ENCODE measurements at regions not wholly inside any gene's neighbourhood (a gene's known extent, or its start where the extent isn't known, plus 50 kb on each side); places are given as distances from the start of the nearest gene placed in this dataset.
A peak's percentile ranks its signal among the peaks of the same experiment; 100 is the strongest.

- Histone ChIP-seq H3K9me3 (ENCODE audit: control insufficient read depth, insufficient read depth, low read length) (no peaks in the 10 kb centered on the region), H3K4me1 (ENCODE audit: control insufficient read depth, insufficient read depth, low read length) (no peaks in the 10 kb centered on the region), H3K4me3 (ENCODE audit: low read depth, low read length) (no peak overlapping the region), H3K36me3 (ENCODE audit: control insufficient read depth, insufficient read depth, low read length) (no peaks in the 10 kb centered on the region), H3K27ac (ENCODE audit: low read depth, low read length) (no peak overlapping the region), H3K27me3 (ENCODE audit: control insufficient read depth, insufficient read depth, low read length) (no peaks in the 10 kb centered on the region)
- no CpG with 5 or more reads among the region's 3 CpGs for WGBS (ENCODE audit: insufficient coverage)
- DNase-seq (ENCODE audit: low read depth in 4 of 6, low spot score in 6 of 6): no peak
Measured at GRCh38 chr6:143581835-143582480, 70.4 kb upstream of the FUCA2 start.

DNA sequence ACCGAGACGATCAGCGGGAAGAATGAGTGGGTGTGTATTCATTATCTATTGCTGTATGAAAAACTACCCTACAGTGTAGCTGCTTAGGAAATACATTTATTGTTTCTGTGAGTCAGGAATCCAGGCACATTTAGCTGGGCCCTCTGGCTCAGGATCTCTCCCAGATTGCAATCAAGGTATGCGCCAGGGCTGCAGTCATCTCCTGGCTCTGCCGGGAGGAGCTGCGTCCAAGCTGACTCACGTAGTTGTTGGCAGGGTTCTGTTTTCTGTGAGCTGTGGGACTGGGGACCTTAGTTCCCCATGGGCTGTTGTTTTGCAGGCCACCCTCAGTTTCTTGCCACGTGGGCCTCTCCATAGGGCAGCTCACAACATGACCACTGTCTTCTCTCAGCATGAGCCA lies 68.2 kb upstream of the FUCA2 start:
- Histone ChIP-seq H3K4me3 (ENCODE audit: low read depth, low read length) (no peak overlapping the region), H3K27ac (ENCODE audit: low read depth, low read length) (no peak overlapping the region), H3K36me3 (ENCODE audit: control insufficient read depth, insufficient read depth, low read length) (no peaks in the 10 kb centered on the region), H3K9me3 (ENCODE audit: control insufficient read depth, insufficient read depth, low read length) (no peaks in the 10 kb centered on the region), H3K4me1 (ENCODE audit: control insufficient read depth, insufficient read depth, low read length) (no peaks in the 10 kb centered on the region), H3K27me3 (ENCODE audit: control insufficient read depth, insufficient read depth, low read length) (no peaks in the 10 kb centered on the region)
- whole genome bisulfite sequencing (ENCODE audit: insufficient coverage): 76% methylated on average over 4 of the region's 8 CpGs
- DNase-seq (ENCODE audit: low read depth in 4 of 6, low spot score in 6 of 6): no peak

DNA sequence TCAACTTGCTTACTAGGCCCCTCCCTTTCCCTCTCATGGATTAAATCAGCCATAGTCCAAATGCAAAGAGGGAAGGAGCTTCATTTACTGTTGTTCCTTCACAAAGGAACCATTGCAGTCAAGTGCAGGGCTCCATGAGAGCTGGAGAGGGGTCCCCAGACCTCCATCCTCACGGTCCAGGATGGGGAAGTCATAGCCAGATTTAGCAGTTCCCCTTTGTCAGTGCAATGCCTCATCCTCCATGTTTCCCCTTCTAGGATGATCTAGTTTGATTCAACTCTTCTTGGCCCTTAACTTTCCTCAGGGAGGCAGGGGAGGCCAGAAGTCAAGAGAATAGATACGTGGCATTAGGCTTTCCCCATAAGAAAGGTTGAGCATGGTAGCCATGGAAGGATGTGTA lies 66.5 kb upstream of the FUCA2 start:
- Histone ChIP-seq H3K4me3 (ENCODE audit: low read depth, low read length) (no peak overlapping the region), H3K9me3 (ENCODE audit: control insufficient read depth, insufficient read depth, low read length) (no peaks in the 10 kb centered on the region), H3K27me3 (ENCODE audit: control insufficient read depth, insufficient read depth, low read length) (no peaks in the 10 kb centered on the region), H3K27ac (ENCODE audit: low read depth, low read length) (no peak overlapping the region), H3K36me3 (ENCODE audit: control insufficient read depth, insufficient read depth, low read length) (no peaks in the 10 kb centered on the region), H3K4me1 (ENCODE audit: control insufficient read depth, insufficient read depth, low read length) (no peaks in the 10 kb centered on the region)
- DNase-seq (ENCODE audit: low read depth in 4 of 6, low spot score in 6 of 6): no peak
- 92% methylated on average over 1 of the region's 2 CpGs for WGBS (ENCODE audit: insufficient coverage)

DNA sequence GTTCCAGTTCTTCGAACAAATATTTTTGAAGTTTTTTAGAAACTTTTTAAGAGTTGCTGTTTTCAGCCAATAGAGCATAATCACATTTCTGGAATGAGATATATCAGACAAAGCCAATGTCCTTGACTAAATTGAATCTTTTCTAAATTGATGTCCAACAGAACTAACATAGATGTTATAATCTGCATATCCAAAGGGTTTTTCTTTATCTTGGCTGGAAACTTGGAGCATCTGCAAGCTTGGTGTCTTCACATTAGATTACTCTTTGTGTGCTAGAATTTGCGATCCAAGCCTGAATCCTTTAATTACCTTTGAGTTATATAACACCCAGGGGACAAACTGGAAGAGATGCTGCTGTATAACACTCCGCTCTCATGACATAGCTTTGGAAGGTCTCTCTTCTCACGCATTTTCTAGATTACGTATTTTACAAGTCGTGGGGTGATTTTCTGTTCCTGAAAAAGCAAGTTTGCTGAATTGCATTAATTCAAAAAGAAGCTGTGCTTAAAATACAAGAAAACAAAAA lies 64.4 kb upstream of the FUCA2 start:
- WGBS (ENCODE audit: insufficient coverage): no CpG with 5 or more reads among the region's 6 CpGs
- DNase-seq (ENCODE audit: low read depth in 4 of 6, low spot score in 6 of 6): peak in 3 of 6 donors; percentile 7 to 74 (median 25)
- H3K27ac ChIP-seq (ENCODE audit: low read depth, low read length): no peak overlapping the region

GRCh38 chr6:143575440-143575839 lies 63.9 kb upstream of the FUCA2 start:
- no peak overlapping the region for H3K4me3 ChIP-seq (ENCODE audit: low read depth, low read length)
- peak; percentile 52 to 95 (median 66) for DNase-seq (ENCODE audit: low read depth in 4 of 6, low spot score in 6 of 6)

More for the DNA sequence above, 64.4 kb upstream of the FUCA2 start:
- Histone ChIP-seq H3K27me3 (ENCODE audit: control insufficient read depth, insufficient read depth, low read length) (no peaks in the 10 kb centered on the region), H3K9me3 (ENCODE audit: control insufficient read depth, insufficient read depth, low read length) (no peaks in the 10 kb centered on the region), H3K4me1 (ENCODE audit: control insufficient read depth, insufficient read depth, low read length) (no peaks in the 10 kb centered on the region), H3K4me3 (ENCODE audit: low read depth, low read length) (no peak overlapping the region), H3K36me3 (ENCODE audit: control insufficient read depth, insufficient read depth, low read length) (no peaks in the 10 kb centered on the region)

GRCh38 chr6:143570147-143570853 lies 58.8 kb upstream of the FUCA2 start:
- peak in 1 of 6 donors; percentile 11 for DNase-seq (ENCODE audit: low read depth in 4 of 6, low spot score in 6 of 6)
- Histone ChIP-seq H3K27me3 (ENCODE audit: control insufficient read depth, insufficient read depth, low read length) (no peaks in the 10 kb centered on the region), H3K4me1 (ENCODE audit: control insufficient read depth, insufficient read depth, low read length) (no peaks in the 10 kb centered on the region), H3K4me3 (ENCODE audit: low read depth, low read length) (no peak overlapping the region), H3K27ac (ENCODE audit: low read depth, low read length) (no peak overlapping the region), H3K36me3 (ENCODE audit: control insufficient read depth, insufficient read depth, low read length) (no peaks in the 10 kb centered on the region), H3K9me3 (ENCODE audit: control insufficient read depth, insufficient read depth, low read length) (no peaks in the 10 kb centered on the region)
- 63% methylated on average over 7 of the region's 13 CpGs for WGBS (ENCODE audit: insufficient coverage)

More at GRCh38 chr6:143575440-143575839, 63.9 kb upstream of the FUCA2 start:
- 0% methylated on average over 2 of the region's 5 CpGs for WGBS (ENCODE audit: insufficient coverage)
- Histone ChIP-seq H3K27me3 (ENCODE audit: control insufficient read depth, insufficient read depth, low read length) (no peaks in the 10 kb centered on the region), H3K4me1 (ENCODE audit: control insufficient read depth, insufficient read depth, low read length) (no peaks in the 10 kb centered on the region), H3K27ac (ENCODE audit: low read depth, low read length) (no peak overlapping the region), H3K36me3 (ENCODE audit: control insufficient read depth, insufficient read depth, low read length) (no peaks in the 10 kb centered on the region), H3K9me3 (ENCODE audit: control insufficient read depth, insufficient read depth, low read length) (no peaks in the 10 kb centered on the region)

- Histone ChIP-seq H3K4me3 (ENCODE audit: low read depth, low read length) (no peak overlapping the region), H3K9me3 (ENCODE audit: control insufficient read depth, insufficient read depth, low read length) (no peaks in the 10 kb centered on the region), H3K27me3 (ENCODE audit: control insufficient read depth, insufficient read depth, low read length) (no peaks in the 10 kb centered on the region), H3K4me1 (ENCODE audit: control insufficient read depth, insufficient read depth, low read length) (no peaks in the 10 kb centered on the region), H3K36me3 (ENCODE audit: control insufficient read depth, insufficient read depth, low read length) (no peaks in the 10 kb centered on the region), H3K27ac (ENCODE audit: low read depth, low read length) (no peak overlapping the region)
- peak in 1 of 6 donors; percentile 29 for DNase-seq (ENCODE audit: low read depth in 4 of 6, low spot score in 6 of 6)
- no CpG with 5 or more reads among the region's 4 CpGs for WGBS (ENCODE audit: insufficient coverage)
Measured at GRCh38 chr6:143569040-143569439, 57.5 kb upstream of the FUCA2 start.

DNA sequence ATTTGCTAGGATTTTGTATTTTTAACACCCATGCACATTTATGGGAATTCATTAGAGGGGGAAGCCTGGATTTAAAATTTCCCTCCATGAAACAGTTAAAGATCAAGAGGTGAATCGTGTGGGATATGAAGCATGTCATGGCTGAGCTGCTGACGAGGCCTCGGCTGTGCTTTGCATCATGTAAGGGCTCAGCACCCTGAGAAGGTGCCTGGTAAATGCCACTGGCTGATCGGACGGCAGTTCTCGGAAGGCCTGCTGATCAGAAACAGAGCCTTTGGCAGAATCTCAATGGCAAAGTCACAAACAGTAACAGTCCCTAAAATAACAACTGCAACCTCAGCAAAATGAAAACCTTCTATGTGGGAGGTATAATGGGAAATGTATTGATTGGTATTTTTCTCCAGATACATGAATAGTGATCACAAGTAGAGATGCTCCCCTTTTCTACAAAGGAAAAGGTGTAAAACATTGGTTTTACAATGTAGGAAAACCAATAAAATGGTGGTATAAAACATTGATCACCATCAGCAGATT lies 53.0 kb upstream of the FUCA2 start:
- Histone ChIP-seq H3K27me3 (ENCODE audit: control insufficient read depth, insufficient read depth, low read length) (no peaks in the 10 kb centered on the region), H3K4me3 (ENCODE audit: low read depth, low read length) (no peak overlapping the region), H3K36me3 (ENCODE audit: control insufficient read depth, insufficient read depth, low read length) (no peaks in the 10 kb centered on the region), H3K4me1 (ENCODE audit: control insufficient read depth, insufficient read depth, low read length) (no peaks in the 10 kb centered on the region), H3K9me3 (ENCODE audit: control insufficient read depth, insufficient read depth, low read length) (no peaks in the 10 kb centered on the region), H3K27ac (ENCODE audit: low read depth, low read length) (no peak overlapping the region)
- WGBS (ENCODE audit: insufficient coverage): 89% methylated on average over 6 of the region's 6 CpGs
- DNase-seq (ENCODE audit: low read depth in 4 of 6, low spot score in 6 of 6): no peak

DNA sequence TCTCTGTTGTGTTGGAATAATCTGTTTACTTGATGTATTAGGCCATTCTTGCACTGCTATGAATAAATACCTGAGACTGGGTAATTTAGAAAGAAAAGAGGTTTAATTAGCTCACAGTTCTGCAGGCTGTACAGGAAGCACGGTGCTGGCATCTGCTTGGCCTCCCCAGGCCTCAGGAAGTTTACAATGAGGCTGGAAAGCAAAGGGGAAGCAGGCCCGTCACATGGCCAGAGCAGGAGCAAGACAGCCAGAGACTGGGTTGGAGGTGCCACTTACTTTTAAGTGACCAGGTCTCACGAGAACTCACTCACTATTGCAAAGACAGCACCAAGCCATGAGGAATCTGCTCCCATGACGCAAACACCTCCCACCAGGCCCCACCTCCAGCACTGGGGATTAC lies 50.6 kb upstream of the FUCA2 start:
- Histone ChIP-seq H3K36me3 (ENCODE audit: control insufficient read depth, insufficient read depth, low read length) (no peaks in the 10 kb centered on the region), H3K4me3 (ENCODE audit: low read depth, low read length) (no peak overlapping the region), H3K4me1 (ENCODE audit: control insufficient read depth, insufficient read depth, low read length) (no peaks in the 10 kb centered on the region), H3K9me3 (ENCODE audit: control insufficient read depth, insufficient read depth, low read length) (no peaks in the 10 kb centered on the region), H3K27me3 (ENCODE audit: control insufficient read depth, insufficient read depth, low read length) (no peaks in the 10 kb centered on the region), H3K27ac (ENCODE audit: low read depth, low read length) (no peak overlapping the region)
- 0% methylated on average over 1 of the region's 4 CpGs for WGBS (ENCODE audit: insufficient coverage)
- DNase-seq (ENCODE audit: low read depth in 4 of 6, low spot score in 6 of 6): no peak

All from spinal cord (tissue), 9 donors.